ENCODE measurements at regions not wholly inside any gene's neighbourhood (a gene's known extent, or its start where the extent isn't known, plus 50 kb on each side); places are given as distances from the start of the nearest gene placed in this dataset.
"Not testable (repeated sequence)": the region's sequence is repeated elsewhere in the genome, so short reads cannot be mapped to it uniquely, and the experiment has no call there.

GRCh38 chr3:180743813-180744590, 64.7 kb upstream of the CCDC39 start:
- Mint-ChIP-seq H3K36me3 (no peaks in the 10 kb centered on the region), H3K27me3 (peaks cover 4 to 37% (median 15%) of the 10 kb centered on the region in 5 donors), H3K4me3 (no peak overlapping the region), H3K27ac (no peak overlapping the region), H3K9me3 (no peaks in the 10 kb centered on the region), H3K4me1 (no peaks in the 10 kb centered on the region)
- DNase-seq (no peak), ATAC-seq (no peak)
- POLR2A ChIA-PET, result interaction anchor here (0.5 kb wide), 1 partner anchor 743 kb away, joined by 4 read pairs; no protein-coding TSS in a partner anchor

GRCh38 chr3:180747805-180748361, 68.6 kb upstream of the CCDC39 start:
- DNase-seq (no peak), ATAC-seq (no peak)
- Mint-ChIP-seq H3K27me3 (peaks cover 4 to 26% (median 11%) of the 10 kb centered on the region in 5 donors), H3K4me1 (no peaks in the 10 kb centered on the region), H3K27ac (no peak overlapping the region), H3K4me3 (no peak overlapping the region), H3K9me3 (no peaks in the 10 kb centered on the region), H3K36me3 (no peaks in the 10 kb centered on the region)
- POLR2A ChIA-PET, result no interaction called here

- no peaks in the 10 kb centered on the region for H3K9me3 Mint-ChIP-seq
- no peak overlapping the region for H3K27ac Mint-ChIP-seq
- H3K36me3 Mint-ChIP-seq, result no peaks in the 10 kb centered on the region
- DNase-seq, result no peak
- H3K27me3 Mint-ChIP-seq, result peaks cover 0 to 12% (median 9%) of the 10 kb centered on the region in 5 donors
- no peaks in the 10 kb centered on the region for H3K4me1 Mint-ChIP-seq
- POLR2A ChIA-PET, result no interaction called here
- H3K4me3 Mint-ChIP-seq, result no peak overlapping the region
- no peak for ATAC-seq
Measured at GRCh38 chr3:180749322-180749721, 70.0 kb upstream of the CCDC39 start.

- H3K4me3 Mint-ChIP-seq, result no peak overlapping the region
- no peaks in the 10 kb centered on the region for H3K4me1 Mint-ChIP-seq
- peaks cover 0 to 10% (median 9%) of the 10 kb centered on the region in 5 donors for H3K27me3 Mint-ChIP-seq
- no peaks in the 10 kb centered on the region for H3K9me3 Mint-ChIP-seq
- no peak overlapping the region for H3K27ac Mint-ChIP-seq
- POLR2A ChIA-PET, result no interaction called here
- DNase-seq (no peak), ATAC-seq (no peak)
- H3K36me3 Mint-ChIP-seq, result no peaks in the 10 kb centered on the region
Measured at GRCh38 chr3:180749796-180750195, 70.5 kb upstream of the CCDC39 start.

- Mint-ChIP-seq H3K9me3 (peaks cover 0 to 12% (median 5%) of the 10 kb centered on the region in 9 donors), H3K36me3 (peaks cover 0 to 7% (median 0%) of the 10 kb centered on the region in 3 donors), H3K4me1 (no peaks in the 10 kb centered on the region), H3K27me3 (peaks cover 0 to 10% (median 3%) of the 10 kb centered on the region in 5 donors), H3K27ac (no peak overlapping the region), H3K4me3 (no peak overlapping the region)
- DNase-seq (no peak), ATAC-seq (no peak)
- POLR2A ChIA-PET, result no interaction called here
Measured at GRCh38 chr3:180755556-180755955, 76.3 kb upstream of the CCDC39 start.

GRCh38 chr3:180762866-180763265, 83.6 kb upstream of the CCDC39 start:
- H3K9me3 Mint-ChIP-seq, result peaks cover 5 to 15% (median 9%) of the 10 kb centered on the region in 9 donors
- H3K4me1 Mint-ChIP-seq, result no peaks in the 10 kb centered on the region
- H3K27ac Mint-ChIP-seq, result no peak overlapping the region
- peaks cover 0 to 7% (median 3%) of the 10 kb centered on the region in 3 donors for H3K36me3 Mint-ChIP-seq
- ATAC-seq (no peak), DNase-seq (no peak)
- H3K27me3 Mint-ChIP-seq, result peaks cover 0 to 25% (median 5%) of the 10 kb centered on the region in 5 donors
- POLR2A ChIA-PET, result no interaction called here
- no peak overlapping the region for H3K4me3 Mint-ChIP-seq

GRCh38 chr3:180764481-180764880, 85.2 kb upstream of the CCDC39 start:
- peaks cover 0 to 3% (median 0%) of the 10 kb centered on the region in 3 donors for H3K36me3 Mint-ChIP-seq
- peaks cover 0 to 25% (median 5%) of the 10 kb centered on the region in 5 donors for H3K27me3 Mint-ChIP-seq
- ATAC-seq (no peak), DNase-seq (no peak)
- H3K4me1 Mint-ChIP-seq, result no peaks in the 10 kb centered on the region
- H3K27ac Mint-ChIP-seq, result no peak overlapping the region
- POLR2A ChIA-PET, result no interaction called here
- no peak overlapping the region for H3K4me3 Mint-ChIP-seq
- peaks cover 0 to 17% (median 3%) of the 10 kb centered on the region in 9 donors for H3K9me3 Mint-ChIP-seq

GRCh38 chr3:180770639-180771038, 91.3 kb upstream of the CCDC39 start:
- no peaks in the 10 kb centered on the region for H3K4me1 Mint-ChIP-seq
- H3K27ac Mint-ChIP-seq, result no peak overlapping the region
- H3K4me3 Mint-ChIP-seq, result no peak overlapping the region
- H3K9me3 Mint-ChIP-seq, result peaks cover 0 to 45% (median 13%) of the 10 kb centered on the region in 9 donors
- peaks cover 0 to 9% (median 0%) of the 10 kb centered on the region in 3 donors for H3K36me3 Mint-ChIP-seq
- DNase-seq, result no peak
- POLR2A ChIA-PET, result no interaction called here
- peaks cover 0 to 6% (median 1%) of the 10 kb centered on the region in 5 donors for H3K27me3 Mint-ChIP-seq
- ATAC-seq, result no peak

- H3K4me3 Mint-ChIP-seq, result no peak overlapping the region
- ATAC-seq, result no peak
- H3K9me3 Mint-ChIP-seq, result peaks cover 15 to 85% (median 57%) of the 10 kb centered on the region in 9 donors
Measured at GRCh38 chr3:180776433-180776832, 97.1 kb upstream of the CCDC39 start.

GRCh38 chr3:180782195-180782984, 103.1 kb upstream of the CCDC39 start:
- H3K4me1 Mint-ChIP-seq, result peaks cover 0 to 2% (median 0%) of the 10 kb centered on the region in 4 donors
- H3K27me3 Mint-ChIP-seq, result peaks cover 0 to 8% (median 3%) of the 10 kb centered on the region in 5 donors

More at GRCh38 chr3:180776433-180776832, 97.1 kb upstream of the CCDC39 start:
- POLR2A ChIA-PET, result no interaction called here
- Mint-ChIP-seq H3K4me1 (no peaks in the 10 kb centered on the region), H3K27me3 (peaks cover 0 to 3% (median 0%) of the 10 kb centered on the region in 5 donors), H3K36me3 (peaks cover 0 to 55% (median 3%) of the 10 kb centered on the region in 3 donors), H3K27ac (no peak overlapping the region)
- no peak for DNase-seq

GRCh38 chr3:180786227-180786626, 106.9 kb upstream of the CCDC39 start:
- POLR2A ChIA-PET, H3K4me3 Mint-ChIP-seq, DNase-seq, H3K36me3 Mint-ChIP-seq, H3K4me1 Mint-ChIP-seq, H3K9me3 Mint-ChIP-seq, ATAC-seq: not testable (repeated sequence)
- Mint-ChIP-seq H3K27ac (peak overlapping the region in 1 of 10 donors; percentile 60), H3K27me3 (peaks cover 5 to 11% (median 8%) of the 10 kb centered on the region in 5 donors)

More at GRCh38 chr3:180782195-180782984, 103.1 kb upstream of the CCDC39 start:
- Mint-ChIP-seq H3K9me3 (peaks cover 10 to 45% (median 31%) of the 10 kb centered on the region in 9 donors), H3K36me3 (peaks cover 0 to 33% (median 3%) of the 10 kb centered on the region in 3 donors), H3K4me3 (no peak overlapping the region), H3K27ac (no peak overlapping the region)
- DNase-seq, result no peak
- ATAC-seq, result no peak
- POLR2A ChIA-PET, result no interaction called here

- Mint-ChIP-seq H3K27me3 (peaks cover 2 to 10% (median 6%) of the 10 kb centered on the region in 5 donors), H3K9me3 (no peaks in the 10 kb centered on the region), H3K27ac (no peak overlapping the region), H3K36me3 (no peaks in the 10 kb centered on the region), H3K4me3 (no peak overlapping the region), H3K4me1 (peaks cover 0 to 2% (median 0%) of the 10 kb centered on the region in 4 donors)
- POLR2A ChIA-PET, result no interaction called here
- ATAC-seq (no peak), DNase-seq (no peak)
Measured at GRCh38 chr3:180789774-180790173, 110.5 kb upstream of the CCDC39 start.

GRCh38 chr3:180798197-180798596, 114.3 kb upstream of the FXR1 start:
- Mint-ChIP-seq H3K9me3 (no peaks in the 10 kb centered on the region), H3K27me3 (peaks cover 8 to 41% (median 18%) of the 10 kb centered on the region in 5 donors), H3K36me3 (no peaks in the 10 kb centered on the region), H3K4me3 (no peak overlapping the region), H3K27ac (peak overlapping the region in 1 of 10 donors; percentile 10), H3K4me1 (no peaks in the 10 kb centered on the region)
- no peak for ATAC-seq
- DNase-seq, result no peak
- POLR2A ChIA-PET, result no interaction called here

All from naive thymus-derived CD8-positive, alpha-beta T cell (primary cell).